ENCODE measurements at regions not wholly inside any gene's neighbourhood (a gene's known extent, or its start where the extent isn't known, plus 50 kb on each side); places are given as distances from the start of the nearest gene placed in this dataset.
A peak's percentile ranks its signal among the peaks of the same experiment; 100 is the strongest.
"Not testable (repeated sequence)": the region's sequence is repeated elsewhere in the genome, so short reads cannot be mapped to it uniquely, and the experiment has no call there.

DNA sequence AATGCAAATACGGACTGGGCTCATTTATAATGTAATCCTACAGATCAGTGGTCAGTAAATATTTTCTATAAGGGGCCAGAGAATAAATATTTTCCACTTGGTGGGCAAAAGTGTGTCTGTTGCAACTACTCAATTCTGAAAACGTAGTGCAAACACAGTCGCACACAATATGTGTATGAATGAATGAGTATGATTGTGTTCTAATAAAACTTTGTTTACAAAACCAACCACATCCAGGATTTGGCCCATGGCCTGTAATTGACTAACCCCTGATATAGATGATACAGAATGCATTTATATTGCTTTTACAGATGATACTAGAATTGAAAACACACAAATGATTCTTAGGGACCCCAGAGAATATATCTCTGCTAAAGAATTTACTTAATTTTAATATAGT lies 197.6 kb downstream of the ASB9 start:
- no peak for TF ChIP-seq GATA1 (IDR thresholded peaks at IDR 0.05; ENCODE audit: low read depth, low read length)
- TF ChIP-seq POLR2A (IDR thresholded peaks at IDR 0.05; ENCODE audit: low read length), result no peak
- no peak for DNase-seq

DNA sequence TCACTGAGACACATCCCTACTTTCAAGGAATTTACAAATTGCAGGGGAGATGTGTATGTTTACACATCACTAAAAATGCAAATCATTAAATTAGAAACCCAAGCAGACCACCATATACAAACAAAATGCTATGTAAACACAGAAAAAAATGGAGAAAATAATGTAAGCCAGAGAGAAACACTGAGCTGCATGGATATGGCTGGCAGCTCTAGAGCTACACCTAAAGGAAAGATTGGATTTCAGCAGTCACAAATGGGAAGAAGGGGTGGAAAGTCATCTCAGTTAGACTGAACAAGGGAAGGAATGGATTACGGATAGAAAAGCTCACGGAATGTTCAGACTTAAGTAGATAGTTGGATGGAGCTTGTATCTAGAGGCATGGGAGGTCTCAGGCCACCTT lies 186.3 kb downstream of the MOSPD2 start:
- DNase-seq, result no peak
- no peak for TF ChIP-seq GATA1 (IDR thresholded peaks at IDR 0.05; ENCODE audit: low read depth, low read length)
- no peak for TF ChIP-seq POLR2A (IDR thresholded peaks at IDR 0.05; ENCODE audit: low read length)

DNA sequence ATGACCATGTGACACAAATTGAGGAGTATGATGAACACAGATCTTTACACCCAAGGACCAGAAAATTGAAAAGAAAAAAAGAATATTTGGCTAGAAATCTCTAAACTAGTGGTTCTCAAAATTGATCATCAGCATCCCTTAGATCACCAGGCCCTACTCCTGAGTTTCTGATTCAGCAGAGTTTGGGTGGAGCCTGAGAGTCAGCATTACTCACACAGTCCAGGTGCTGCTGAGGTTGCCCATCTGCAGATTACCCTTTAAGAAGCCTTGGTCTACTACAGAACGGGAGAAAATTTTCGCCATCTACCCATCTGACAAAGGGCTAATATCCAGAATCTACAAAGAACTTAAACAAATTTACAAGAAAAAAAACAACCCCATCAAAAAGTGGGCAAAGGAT lies 182.8 kb downstream of the MOSPD2 start:
- DNase-seq, result no peak
- TF ChIP-seq GATA1 (IDR thresholded peaks at IDR 0.05; ENCODE audit: low read depth, low read length) (no peak), POLR2A (IDR thresholded peaks at IDR 0.05; ENCODE audit: low read length) (no peak)

DNA sequence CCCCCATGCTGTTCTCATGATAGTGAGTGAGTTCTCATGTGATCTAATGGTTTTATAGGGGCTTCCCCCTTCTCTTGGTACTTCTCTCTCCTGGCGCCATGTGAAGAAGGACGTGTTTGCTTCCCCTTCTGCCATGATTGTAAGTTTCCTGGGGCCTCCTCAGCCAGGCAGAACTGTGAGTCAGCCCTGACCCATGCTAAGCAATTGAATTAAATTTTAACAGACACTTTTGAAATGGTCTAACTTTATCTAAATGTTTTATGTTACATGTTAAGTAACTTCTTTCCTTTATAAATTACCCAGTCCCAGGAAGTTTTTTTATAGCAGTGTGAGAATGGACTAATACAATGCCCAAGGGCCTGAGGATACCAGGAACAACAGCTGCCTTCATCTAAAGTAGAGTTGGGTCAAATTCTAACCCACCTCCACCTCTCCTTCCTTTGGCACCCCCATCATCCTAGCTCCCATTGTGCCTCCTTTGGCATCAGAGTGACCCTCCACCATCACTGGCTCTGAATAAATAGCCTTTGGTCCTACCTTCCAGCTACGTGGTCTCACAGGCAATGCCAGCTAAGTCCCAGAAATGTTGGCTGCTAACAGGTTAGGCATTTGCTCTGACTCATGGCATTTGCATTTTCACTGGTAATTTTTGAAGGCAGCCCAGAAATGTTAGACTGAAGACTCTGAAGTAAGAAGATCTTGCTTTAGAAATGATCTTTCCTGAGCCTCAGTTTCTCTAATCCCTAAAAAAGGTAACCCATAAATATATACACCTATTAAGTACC lies 182.1 kb downstream of the MOSPD2 start:
- DNase-seq, result no peak
- TF ChIP-seq POLR2A (IDR thresholded peaks at IDR 0.05; ENCODE audit: low read length) (no peak), GATA1 (IDR thresholded peaks at IDR 0.05; ENCODE audit: low read depth, low read length) (no peak)

DNA sequence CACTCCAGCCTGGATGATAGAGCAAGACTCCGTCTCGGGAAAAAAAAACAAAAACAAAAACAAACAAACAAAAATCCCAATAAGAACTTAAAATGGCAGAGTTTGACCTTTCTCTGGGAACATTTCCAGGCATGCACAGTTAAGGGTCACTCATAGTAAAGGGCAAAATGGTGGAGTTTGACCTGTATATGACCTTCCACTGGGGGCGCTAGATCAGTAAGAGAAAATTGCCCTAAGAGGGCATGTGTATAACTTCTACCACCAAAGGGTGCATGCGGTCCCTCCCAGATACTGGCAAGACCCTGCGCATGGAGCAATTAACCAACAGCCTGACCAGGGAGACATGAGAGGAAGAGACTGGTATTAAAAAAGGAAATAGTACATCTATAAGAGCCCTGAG lies 177.2 kb downstream of the MOSPD2 start:
- TF ChIP-seq POLR2A (IDR thresholded peaks at IDR 0.05; ENCODE audit: low read length), result no peak
- no peak for TF ChIP-seq GATA1 (IDR thresholded peaks at IDR 0.05; ENCODE audit: low read depth, low read length)
- DNase-seq, result peak; percentile 0

DNA sequence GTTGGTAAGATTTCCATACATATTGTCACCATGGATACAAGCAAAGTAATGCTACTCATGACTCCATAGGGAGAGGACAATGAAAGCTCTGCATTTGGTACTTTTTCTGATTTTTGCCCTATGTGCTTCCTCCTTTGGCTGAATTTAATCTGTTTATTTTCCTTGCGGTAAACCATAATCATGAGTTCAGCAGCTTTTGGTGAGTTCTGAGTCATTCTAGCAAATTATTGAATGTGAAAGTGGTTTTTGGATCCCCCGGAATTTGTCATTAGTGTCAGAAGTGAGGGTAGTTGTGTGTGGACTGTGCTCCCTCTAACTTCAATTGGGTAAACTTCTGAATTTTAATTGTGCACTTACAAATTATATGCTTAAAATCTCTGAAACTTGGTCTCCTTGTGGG lies 170.3 kb downstream of the MOSPD2 start:
- TF ChIP-seq GATA1 (IDR thresholded peaks at IDR 0.05; ENCODE audit: low read depth, low read length) (no peak), POLR2A (IDR thresholded peaks at IDR 0.05; ENCODE audit: low read length) (no peak)
- no peak for DNase-seq

DNA sequence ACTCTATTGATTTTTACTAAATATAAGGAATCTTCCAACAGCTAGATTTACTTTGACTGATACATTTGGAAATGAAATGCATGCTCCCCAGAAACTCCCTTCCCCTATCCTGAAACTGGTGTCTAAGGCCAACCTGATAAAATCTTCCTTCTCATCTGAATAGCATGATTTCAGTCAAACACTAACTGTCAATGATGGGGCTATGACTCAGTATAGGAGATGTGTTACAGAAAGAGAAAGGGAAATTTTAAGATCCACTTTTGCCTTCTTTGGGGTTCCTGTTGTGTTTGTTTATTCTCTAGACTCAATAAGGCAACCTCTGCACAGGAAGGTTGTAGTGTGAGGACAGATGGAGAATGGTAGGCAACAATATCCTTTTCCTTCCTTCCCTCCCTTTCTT lies 160.7 kb downstream of the MOSPD2 start:
- no peak for DNase-seq
- TF ChIP-seq POLR2A (IDR thresholded peaks at IDR 0.05; ENCODE audit: low read length) (no peak), GATA1 (IDR thresholded peaks at IDR 0.05; ENCODE audit: low read depth, low read length) (no peak)

DNA sequence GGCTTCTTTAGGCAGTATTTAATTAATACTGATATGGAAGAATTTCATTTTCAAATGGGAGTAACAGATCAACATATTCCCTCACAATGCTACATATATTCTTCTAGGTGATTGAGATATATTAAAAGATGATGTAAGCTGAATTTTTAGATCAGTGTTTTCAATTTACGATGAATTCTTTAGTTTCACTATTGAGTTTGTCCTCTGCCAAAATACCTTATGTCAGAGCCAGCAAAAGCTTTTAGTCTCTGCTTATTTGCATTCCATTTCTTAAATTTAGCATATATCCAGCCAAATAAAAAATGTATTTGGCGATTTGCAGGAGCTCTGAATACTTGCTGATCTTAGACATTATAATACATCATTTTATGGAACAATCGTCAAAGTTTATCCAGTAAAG lies 144.3 kb downstream of the MOSPD2 start:
- no peak for DNase-seq
- no peak for TF ChIP-seq GATA1 (IDR thresholded peaks at IDR 0.05; ENCODE audit: low read depth, low read length)
- no peak for TF ChIP-seq POLR2A (IDR thresholded peaks at IDR 0.05; ENCODE audit: low read length)

DNA sequence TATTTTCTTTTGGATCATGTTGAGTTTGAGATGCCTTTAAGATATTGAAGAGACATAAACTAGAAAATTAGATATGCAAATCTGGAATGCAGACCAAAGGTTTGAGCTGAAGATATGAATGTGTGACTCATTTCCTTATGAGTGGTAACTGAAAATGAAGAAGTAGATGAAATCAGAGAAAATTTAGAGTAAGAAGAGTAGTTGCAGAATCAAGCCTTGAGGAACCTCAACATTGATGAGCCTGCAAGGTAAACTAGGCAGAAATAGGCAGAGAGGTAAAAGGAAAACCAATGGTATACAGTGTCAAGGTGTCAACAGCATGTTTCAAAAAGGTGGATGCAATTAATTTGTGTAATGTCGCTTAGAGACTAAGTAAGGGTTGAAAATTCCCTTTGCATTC lies 142.8 kb downstream of the MOSPD2 start:
- no peak for DNase-seq
- TF ChIP-seq POLR2A (IDR thresholded peaks at IDR 0.05; ENCODE audit: low read length) (no peak), GATA1 (IDR thresholded peaks at IDR 0.05; ENCODE audit: low read depth, low read length) (no peak)

DNA sequence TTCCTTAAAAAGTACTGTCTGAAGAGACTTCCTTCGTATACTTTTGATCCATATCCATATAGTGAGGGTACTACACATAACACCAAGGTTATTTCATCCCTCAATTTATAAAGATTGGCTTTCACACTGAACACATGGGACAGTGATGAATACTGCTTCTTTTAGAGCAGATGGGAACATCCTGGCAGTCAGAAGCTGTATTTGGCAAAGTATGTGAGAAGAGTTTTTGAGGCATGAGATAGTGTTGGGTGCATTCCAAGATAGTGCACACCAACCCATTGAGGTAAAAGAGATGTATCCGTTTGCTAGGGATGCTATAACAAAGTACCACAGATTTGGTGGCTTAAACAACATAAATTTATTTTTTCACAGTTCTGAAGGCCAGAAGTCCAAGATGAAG lies 141.1 kb downstream of the MOSPD2 start:
- no peak for DNase-seq
- no peak for TF ChIP-seq GATA1 (IDR thresholded peaks at IDR 0.05; ENCODE audit: low read depth, low read length)
- TF ChIP-seq POLR2A (IDR thresholded peaks at IDR 0.05; ENCODE audit: low read length), result no peak

DNA sequence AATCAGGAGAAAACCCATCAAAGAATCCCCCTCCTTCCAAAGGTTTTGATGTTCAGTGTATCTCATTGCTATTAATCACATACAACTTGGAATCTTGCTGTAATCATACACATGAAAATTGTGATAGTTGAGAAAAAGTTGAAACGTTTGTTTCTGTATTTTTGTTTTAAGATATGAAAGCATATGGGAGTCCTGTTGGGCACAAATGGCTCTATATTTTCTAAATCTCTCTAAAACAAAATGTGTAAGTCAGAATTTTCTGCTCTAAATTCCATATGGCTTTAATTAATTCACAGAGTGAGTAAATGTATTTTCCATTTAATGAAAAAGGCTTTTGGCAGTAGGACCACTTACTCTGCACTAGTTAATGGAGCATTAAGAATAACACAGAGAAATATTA lies 140.2 kb downstream of the MOSPD2 start:
- TF ChIP-seq GATA1 (IDR thresholded peaks at IDR 0.05; ENCODE audit: low read depth, low read length) (no peak), POLR2A (IDR thresholded peaks at IDR 0.05; ENCODE audit: low read length) (no peak)

DNA sequence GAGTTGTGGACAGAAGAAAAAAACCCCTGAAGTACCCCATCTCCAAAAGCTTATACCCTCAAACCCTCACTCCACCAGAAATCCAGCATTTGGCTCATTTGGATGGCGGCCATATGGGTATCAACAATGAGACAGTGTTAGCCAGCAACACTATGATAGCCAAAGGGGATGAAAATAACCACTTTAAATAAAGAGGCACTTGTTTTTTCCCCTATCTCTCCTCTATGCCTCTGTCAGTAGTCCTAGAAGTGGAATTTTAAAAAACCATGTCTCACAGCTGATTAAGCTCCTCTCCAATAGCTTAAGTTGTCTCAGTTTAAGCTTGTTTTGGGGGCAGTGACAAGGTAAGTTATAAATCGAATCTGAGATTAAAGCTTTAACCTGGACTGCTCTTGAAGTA lies 124.0 kb downstream of the MOSPD2 start:
- TF ChIP-seq POLR2A (IDR thresholded peaks at IDR 0.05; ENCODE audit: low read length), result no peak
- TF ChIP-seq GATA1 (IDR thresholded peaks at IDR 0.05; ENCODE audit: low read depth, low read length), result no peak

More for the DNA sequence above, 140.2 kb downstream of the MOSPD2 start:
- DNase-seq, result no peak

DNA sequence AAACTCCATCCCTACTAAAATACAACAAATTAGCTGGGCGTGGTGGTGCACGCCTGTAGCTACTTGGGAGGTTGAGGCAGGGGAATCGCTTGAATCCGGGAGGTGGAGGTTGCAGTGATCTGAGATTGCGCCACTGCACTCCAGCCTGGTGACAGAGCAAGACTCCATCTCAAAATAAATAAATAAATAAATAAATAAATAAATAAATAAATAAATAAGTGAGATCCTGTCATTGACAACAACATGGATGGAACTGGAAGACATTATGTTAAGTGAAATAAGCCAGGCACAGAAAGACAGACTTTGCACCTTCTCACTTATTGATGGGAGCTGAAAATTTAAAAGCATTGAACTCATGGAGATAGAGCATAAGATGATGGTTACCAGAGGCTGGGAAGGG lies 111.2 kb downstream of the MOSPD2 start:
- not testable (repeated sequence) for DNase-seq

More for the DNA sequence above, 124.0 kb downstream of the MOSPD2 start:
- DNase-seq, result no peak
